ENCODE measurements at regions not wholly inside any gene's neighbourhood (a gene's known extent, or its start where the extent isn't known, plus 50 kb on each side); places are given as distances from the start of the nearest gene placed in this dataset.

DNA sequence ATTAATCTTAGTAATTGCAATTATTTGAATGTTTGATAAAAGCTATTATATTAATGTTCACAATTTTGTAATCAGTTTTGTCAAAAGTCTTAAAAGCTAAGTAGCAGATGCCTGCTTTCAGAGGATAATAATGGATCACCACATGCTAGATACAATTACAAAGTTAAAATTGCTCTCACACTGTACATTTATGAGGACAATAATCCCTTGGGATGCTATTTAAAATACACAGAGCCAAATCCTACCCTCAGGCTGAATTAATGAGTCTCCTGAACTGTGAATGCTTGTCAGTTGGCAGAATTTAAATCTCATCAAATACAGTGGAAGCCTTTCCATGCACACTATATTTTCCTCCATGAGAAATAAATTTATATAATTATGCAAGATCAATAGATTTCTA lies 153.3 kb upstream of the SYNCRIP start:
- in situ Hi-C loops (cut with HindIII; ENCODE audit: extremely low pct_ligation_motif_present, low pct_unique_long_range_greater_than_20kb): no loop called here
- no peak for FAIRE-seq
- no peaks in the 10 kb centered on the region for H3K9me3 ChIP-seq (ENCODE audit: low read length)
- ATAC-seq: no peak
- TF ChIP-seq USF2 (IDR thresholded peaks at IDR 0.05; ENCODE audit: low read depth, low read length): no peak
- no peak for TF ChIP-seq USF2 (CRISPR knock-in tag; IDR thresholded peaks at IDR 0.05; ENCODE audit: borderline replicate concordance)
- TF ChIP-seq, protein P1, sequence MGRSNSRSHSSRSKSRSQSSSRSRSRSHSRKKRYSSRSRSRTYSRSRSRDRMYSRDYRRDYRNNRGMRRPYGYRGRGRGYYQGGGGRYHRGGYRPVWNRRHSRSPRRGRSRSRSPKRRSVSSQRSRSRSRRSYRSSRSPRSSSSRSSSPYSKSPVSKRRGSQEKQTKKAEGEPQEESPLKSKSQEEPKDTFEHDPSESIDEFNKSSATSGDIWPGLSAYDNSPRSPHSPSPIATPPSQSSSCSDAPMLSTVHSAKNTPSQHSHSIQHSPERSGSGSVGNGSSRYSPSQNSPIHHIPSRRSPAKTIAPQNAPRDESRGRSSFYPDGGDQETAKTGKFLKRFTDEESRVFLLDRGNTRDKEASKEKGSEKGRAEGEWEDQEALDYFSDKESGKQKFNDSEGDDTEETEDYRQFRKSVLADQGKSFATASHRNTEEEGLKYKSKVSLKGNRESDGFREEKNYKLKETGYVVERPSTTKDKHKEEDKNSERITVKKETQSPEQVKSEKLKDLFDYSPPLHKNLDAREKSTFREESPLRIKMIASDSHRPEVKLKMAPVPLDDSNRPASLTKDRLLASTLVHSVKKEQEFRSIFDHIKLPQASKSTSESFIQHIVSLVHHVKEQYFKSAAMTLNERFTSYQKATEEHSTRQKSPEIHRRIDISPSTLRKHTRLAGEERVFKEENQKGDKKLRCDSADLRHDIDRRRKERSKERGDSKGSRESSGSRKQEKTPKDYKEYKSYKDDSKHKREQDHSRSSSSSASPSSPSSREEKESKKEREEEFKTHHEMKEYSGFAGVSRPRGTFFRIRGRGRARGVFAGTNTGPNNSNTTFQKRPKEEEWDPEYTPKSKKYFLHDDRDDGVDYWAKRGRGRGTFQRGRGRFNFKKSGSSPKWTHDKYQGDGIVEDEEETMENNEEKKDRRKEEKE (IDR thresholded peaks at IDR 0.05): no peak
- no peak for TF ChIP-seq ZNF513 (CRISPR knock-in tag; conservative IDR thresholded peaks at IDR 0.05)
- TF ChIP-seq, protein P2, sequence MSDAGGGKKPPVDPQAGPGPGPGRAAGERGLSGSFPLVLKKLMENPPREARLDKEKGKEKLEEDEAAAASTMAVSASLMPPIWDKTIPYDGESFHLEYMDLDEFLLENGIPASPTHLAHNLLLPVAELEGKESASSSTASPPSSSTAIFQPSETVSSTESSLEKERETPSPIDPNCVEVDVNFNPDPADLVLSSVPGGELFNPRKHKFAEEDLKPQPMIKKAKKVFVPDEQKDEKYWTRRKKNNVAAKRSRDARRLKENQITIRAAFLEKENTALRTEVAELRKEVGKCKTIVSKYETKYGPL (CRISPR knock-in tag; IDR thresholded peaks at IDR 0.05): no peak
- TF ChIP-seq ZSCAN31 (CRISPR knock-in tag; IDR thresholded peaks at IDR 0.05; ENCODE audit: low read depth): no peak
- no peak for TF ChIP-seq ZFP62 (CRISPR knock-in tag; IDR thresholded peaks at IDR 0.05)
- no peak for TF ChIP-seq ZNF33B (CRISPR knock-in tag; IDR thresholded peaks at IDR 0.05)
- no peak for TF ChIP-seq GATAD1 (CRISPR knock-in tag; IDR thresholded peaks at IDR 0.05)
- no peak for TF ChIP-seq ZNF570 (CRISPR knock-in tag; IDR thresholded peaks at IDR 0.05; ENCODE audit: borderline replicate concordance)
- TF ChIP-seq, protein P3, sequence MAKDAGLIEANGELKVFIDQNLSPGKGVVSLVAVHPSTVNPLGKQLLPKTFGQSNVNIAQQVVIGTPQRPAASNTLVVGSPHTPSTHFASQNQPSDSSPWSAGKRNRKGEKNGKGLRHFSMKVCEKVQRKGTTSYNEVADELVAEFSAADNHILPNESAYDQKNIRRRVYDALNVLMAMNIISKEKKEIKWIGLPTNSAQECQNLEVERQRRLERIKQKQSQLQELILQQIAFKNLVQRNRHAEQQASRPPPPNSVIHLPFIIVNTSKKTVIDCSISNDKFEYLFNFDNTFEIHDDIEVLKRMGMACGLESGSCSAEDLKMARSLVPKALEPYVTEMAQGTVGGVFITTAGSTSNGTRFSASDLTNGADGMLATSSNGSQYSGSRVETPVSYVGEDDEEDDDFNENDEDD (CRISPR knock-in tag; IDR thresholded peaks at IDR 0.05; ENCODE audit: borderline replicate concordance): no peak
- no peak for TF ChIP-seq ZNF33A (CRISPR knock-in tag; IDR thresholded peaks at IDR 0.05; ENCODE audit: borderline replicate concordance)
- no peak for TF ChIP-seq HDAC1 (CRISPR knock-in tag; IDR thresholded peaks at IDR 0.05)
- BruUV-seq (replicated peaks): no TSS peak
- no peak overlapping the region for H2AFZ ChIP-seq (ENCODE audit: low read length)
- no peaks in the 10 kb centered on the region for H4K20me1 ChIP-seq (ENCODE audit: insufficient read depth, low read length)
- ChIA-PET POLR2A (no interaction called here), CTCF (ENCODE audit: low intra/inter-chr PET ratio, low total read pairs) (no interaction called here)
- no peak overlapping the region for H3K9ac ChIP-seq (ENCODE audit: insufficient read depth, low read depth, low read length)
- no peaks in the 10 kb centered on the region for H3K79me2 ChIP-seq (ENCODE audit: insufficient read depth, low read length)
- no peaks in the 10 kb centered on the region for H3K27me3 ChIP-seq (ENCODE audit: control insufficient read depth in 1 of 2, insufficient read depth in 2 of 2, low read length in 2 of 2)
- H3K36me3 ChIP-seq (replicated peaks in 1 of 2; ENCODE audit: control insufficient read depth in 1 of 2, insufficient read depth in 2 of 2, low read length in 2 of 2): no peaks in the 10 kb centered on the region
- intact Hi-C loops (cut with micrococcal nuclease; ENCODE audit: unreplicated experiment): no loop called here
- no peak for DNase-seq (ENCODE audit: low spot score)
- H3K4me2 ChIP-seq (ENCODE audit: low read depth, low read length): no peak overlapping the region
- H3K4me1 ChIP-seq (ENCODE audit: insufficient read depth, low read length): no peaks in the 10 kb centered on the region
- no peak overlapping the region for H3K27ac ChIP-seq (ENCODE audit: extremely low read length, insufficient read depth, low read length)
- H3K4me3 ChIP-seq (replicated peaks in 1 of 3; ENCODE audit: insufficient read depth in 1 of 3, low read depth in 2 of 3, low read length in 3 of 3): no peak overlapping the region
